SH-SY5Y (cell line): ENCODE measurements at regions not wholly inside any gene's neighbourhood (a gene's known extent, or its start where the extent isn't known, plus 50 kb on each side); places are given as distances from the start of the nearest gene placed in this dataset.

Experiments
- GATA2 ChIP-seq: IDR thresholded peaks from 2 replicates; pipeline ENCODE4 v1.6.1; 2011; ENCODE audit warnings: mild to moderate bottlenecking, low read depth, low read length
- GATA3 ChIP-seq: IDR thresholded peaks from 2 replicates; pipeline ENCODE4 v1.6.1; 2011; ENCODE audit warnings: low read depth, mild to moderate bottlenecking, low read length, moderate library complexity

- TF ChIP-seq GATA2: peak; percentile 76
- no peak for TF ChIP-seq GATA3
Observed at GRCh38 chr18:43422518-43422917, 145.2 kb upstream of the SYT4 start.
